Mammary epithelial cell (primary cell): ENCODE measurements at regions not wholly inside any gene's neighbourhood (a gene's known extent, or its start where the extent isn't known, plus 50 kb on each side); places are given as distances from the start of the nearest gene placed in this dataset.

ENCODE experiments used
- EZH2 ChIP-seq: IDR thresholded peaks from 2 replicates; pipeline ENCODE4 v1.6.1; 2012; ENCODE audit warnings: low read length, inconsistent platforms, borderline replicate concordance
- TF ChIP-seq, protein P1 (sequence below), 2 donors: IDR thresholded peaks in 1 of 2; conservative IDR thresholded peaks in 1 of 2; 2 replicates each; pipeline ENCODE4 v1.5.1; 2011 to 2012; ENCODE audit warnings: inconsistent platforms in 2 of 2, low read length in 2 of 2, mild to moderate bottlenecking in 2 of 2, control low read depth in 1 of 2, low read depth in 1 of 2; ENCODE audit not compliant: insufficient read depth in 1 of 2; ENCODE audit errors: extremely low read depth in 1 of 2

DNA sequence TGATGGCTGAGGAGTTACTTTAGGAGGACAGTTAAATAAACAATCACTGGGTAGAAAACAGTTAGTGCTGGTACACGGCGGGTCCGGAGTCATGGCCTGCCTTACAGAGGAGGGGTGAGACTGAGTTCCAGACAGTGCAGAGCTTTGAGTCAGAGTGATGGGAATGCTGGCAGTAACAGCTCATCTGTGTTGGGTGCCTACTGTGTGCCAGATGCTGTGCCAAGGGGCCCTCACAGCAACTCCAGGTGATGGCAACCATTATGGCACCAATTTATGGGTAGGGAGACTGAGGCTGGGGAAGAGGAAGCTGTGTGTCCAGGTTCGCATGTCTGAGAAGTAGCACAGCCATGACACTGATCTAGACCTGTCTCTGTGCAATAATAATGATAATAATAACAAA is 132.6 kb downstream of the CEBPB start:
- TF ChIP-seq, protein P1, sequence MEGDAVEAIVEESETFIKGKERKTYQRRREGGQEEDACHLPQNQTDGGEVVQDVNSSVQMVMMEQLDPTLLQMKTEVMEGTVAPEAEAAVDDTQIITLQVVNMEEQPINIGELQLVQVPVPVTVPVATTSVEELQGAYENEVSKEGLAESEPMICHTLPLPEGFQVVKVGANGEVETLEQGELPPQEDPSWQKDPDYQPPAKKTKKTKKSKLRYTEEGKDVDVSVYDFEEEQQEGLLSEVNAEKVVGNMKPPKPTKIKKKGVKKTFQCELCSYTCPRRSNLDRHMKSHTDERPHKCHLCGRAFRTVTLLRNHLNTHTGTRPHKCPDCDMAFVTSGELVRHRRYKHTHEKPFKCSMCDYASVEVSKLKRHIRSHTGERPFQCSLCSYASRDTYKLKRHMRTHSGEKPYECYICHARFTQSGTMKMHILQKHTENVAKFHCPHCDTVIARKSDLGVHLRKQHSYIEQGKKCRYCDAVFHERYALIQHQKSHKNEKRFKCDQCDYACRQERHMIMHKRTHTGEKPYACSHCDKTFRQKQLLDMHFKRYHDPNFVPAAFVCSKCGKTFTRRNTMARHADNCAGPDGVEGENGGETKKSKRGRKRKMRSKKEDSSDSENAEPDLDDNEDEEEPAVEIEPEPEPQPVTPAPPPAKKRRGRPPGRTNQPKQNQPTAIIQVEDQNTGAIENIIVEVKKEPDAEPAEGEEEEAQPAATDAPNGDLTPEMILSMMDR (conservative IDR thresholded peaks at IDR 0.05 in 1 of 2, IDR thresholded peaks at IDR 0.05 in 1 of 2; ENCODE audit: extremely low read depth in 1 of 2, insufficient read depth in 1 of 2, low read depth in 1 of 2, low read length in 2 of 2) = no peak
- no peak for TF ChIP-seq EZH2
